ENCODE measurements at regions not wholly inside any gene's neighbourhood (a gene's known extent, or its start where the extent isn't known, plus 50 kb on each side); places are given as distances from the start of the nearest gene placed in this dataset.
"Not testable (repeated sequence)": the region's sequence is repeated elsewhere in the genome, so short reads cannot be mapped to it uniquely, and the experiment has no call there.

- DNase-seq (ENCODE audit: extremely low read depth, low read depth), result no peak
These were observed 155.8 kb upstream of the KLF7 start for GRCh38 chr2:207321514-207321913.

- no peak for DNase-seq (ENCODE audit: extremely low read depth, low read depth)
These were observed 158.3 kb upstream of the KLF7 start for GRCh38 chr2:207324001-207324400.

- no peak for DNase-seq (ENCODE audit: extremely low read depth, low read depth)
These were observed 161.8 kb upstream of the KLF7 start for GRCh38 chr2:207327513-207327912.

- DNase-seq (ENCODE audit: extremely low read depth, low read depth), result no peak
These were observed 163.2 kb upstream of the KLF7 start for GRCh38 chr2:207328944-207329386.

GRCh38 chr2:207330912-207331311, 165.2 kb upstream of the KLF7 start:
- peak; percentile 94 for DNase-seq (ENCODE audit: extremely low read depth, low read depth)

GRCh38 chr2:207331674-207332073, 165.9 kb upstream of the KLF7 start:
- DNase-seq (ENCODE audit: extremely low read depth, low read depth), result no peak

- DNase-seq (ENCODE audit: extremely low read depth, low read depth), result no peak
These were observed 166.9 kb upstream of the KLF7 start for GRCh38 chr2:207332480-207333212.

GRCh38 chr2:207333599-207334300, 168.0 kb upstream of the KLF7 start:
- DNase-seq (ENCODE audit: extremely low read depth, low read depth), result no peak

GRCh38 chr2:207334301-207334623, 168.5 kb upstream of the KLF7 start:
- DNase-seq (ENCODE audit: extremely low read depth, low read depth), result no peak

- peak; percentile 23 for DNase-seq (ENCODE audit: extremely low read depth, low read depth)
These were observed 169.1 kb upstream of the KLF7 start for GRCh38 chr2:207334624-207335371.

GRCh38 chr2:207337234-207338219, 171.8 kb upstream of the KLF7 start:
- DNase-seq (ENCODE audit: extremely low read depth, low read depth), result no peak

- DNase-seq (ENCODE audit: extremely low read depth, low read depth), result no peak
These were observed 172.5 kb upstream of the KLF7 start for GRCh38 chr2:207338220-207338607.

GRCh38 chr2:207338610-207339009, 172.9 kb upstream of the KLF7 start:
- DNase-seq (ENCODE audit: extremely low read depth, low read depth), result no peak

GRCh38 chr2:207341112-207341750, 175.5 kb upstream of the KLF7 start:
- DNase-seq (ENCODE audit: extremely low read depth, low read depth), result no peak

- DNase-seq (ENCODE audit: extremely low read depth, low read depth), result no peak
These were observed 176.1 kb upstream of the KLF7 start for GRCh38 chr2:207341804-207342203.

GRCh38 chr2:207344596-207345394, 179.0 kb upstream of the KLF7 start:
- not testable (repeated sequence) for DNase-seq (ENCODE audit: extremely low read depth, low read depth)

- no peak for DNase-seq (ENCODE audit: extremely low read depth, low read depth)
These were observed 178.6 kb upstream of the CREB1 start for GRCh38 chr2:207351171-207351570.

- no peak for DNase-seq (ENCODE audit: extremely low read depth, low read depth)
These were observed 176.6 kb upstream of the CREB1 start for GRCh38 chr2:207352978-207353671.

GRCh38 chr2:207353836-207354235, 175.9 kb upstream of the CREB1 start:
- no peak for DNase-seq (ENCODE audit: extremely low read depth, low read depth)

Data from NCI-H460 (cell line).